ENCODE measurements at regions not wholly inside any gene's neighbourhood (a gene's known extent, or its start where the extent isn't known, plus 50 kb on each side); places are given as distances from the start of the nearest gene placed in this dataset.
A peak's percentile ranks its signal among the peaks of the same experiment; 100 is the strongest.
"Not testable (repeated sequence)": the region's sequence is repeated elsewhere in the genome, so short reads cannot be mapped to it uniquely, and the experiment has no call there.

GRCh38 chr15:66968806-66969596 is 96.4 kb upstream of the SMAD3 start:
- DNase-seq (ENCODE audit: low spot score, unreplicated experiment), result no peak
- Mint-ChIP-seq H3K4me3 (ENCODE audit: low read depth) (no peak overlapping the region), H3K4me1 (ENCODE audit: low read depth) (no peaks in the 10 kb centered on the region)

DNA sequence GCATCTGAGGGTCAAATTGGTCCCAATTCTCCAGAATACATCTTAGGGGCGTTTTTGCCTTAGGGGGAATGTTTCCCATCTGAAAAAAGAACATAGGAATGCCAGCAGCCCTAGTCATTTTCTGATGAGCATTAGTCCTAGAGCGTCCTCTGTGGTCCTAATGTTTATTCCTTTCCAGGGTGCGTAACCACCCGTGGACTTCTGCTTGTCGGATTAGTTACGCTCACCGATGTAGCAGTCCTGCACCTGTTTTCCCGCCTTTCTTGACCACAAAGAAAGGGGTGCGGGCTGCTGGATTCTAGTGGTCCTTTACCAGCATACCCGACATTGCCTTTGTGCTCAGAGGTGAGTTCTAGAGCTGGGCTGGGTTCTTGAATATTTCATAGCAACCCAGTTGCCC is 91.3 kb upstream of the SMAD3 start:
- peaks cover 14% of the 10 kb centered on the region for H3K4me1 Mint-ChIP-seq (ENCODE audit: low read depth)
- DNase-seq (ENCODE audit: low spot score, unreplicated experiment); H3K4me3 Mint-ChIP-seq (ENCODE audit: low read depth); H3K27me3 Mint-ChIP-seq; H3K27ac Mint-ChIP-seq; H3K9me3 Mint-ChIP-seq (ENCODE audit: low read depth); H3K36me3 Mint-ChIP-seq (ENCODE audit: insufficient read depth): not testable (repeated sequence)

More at GRCh38 chr15:66968806-66969596, 96.4 kb upstream of the SMAD3 start:
- Mint-ChIP-seq H3K9me3 (ENCODE audit: low read depth) (no peaks in the 10 kb centered on the region), H3K36me3 (ENCODE audit: insufficient read depth) (no peaks in the 10 kb centered on the region), H3K27ac (no peak overlapping the region), H3K27me3 (no peaks in the 10 kb centered on the region)
- TF ChIP-seq, protein P1, sequence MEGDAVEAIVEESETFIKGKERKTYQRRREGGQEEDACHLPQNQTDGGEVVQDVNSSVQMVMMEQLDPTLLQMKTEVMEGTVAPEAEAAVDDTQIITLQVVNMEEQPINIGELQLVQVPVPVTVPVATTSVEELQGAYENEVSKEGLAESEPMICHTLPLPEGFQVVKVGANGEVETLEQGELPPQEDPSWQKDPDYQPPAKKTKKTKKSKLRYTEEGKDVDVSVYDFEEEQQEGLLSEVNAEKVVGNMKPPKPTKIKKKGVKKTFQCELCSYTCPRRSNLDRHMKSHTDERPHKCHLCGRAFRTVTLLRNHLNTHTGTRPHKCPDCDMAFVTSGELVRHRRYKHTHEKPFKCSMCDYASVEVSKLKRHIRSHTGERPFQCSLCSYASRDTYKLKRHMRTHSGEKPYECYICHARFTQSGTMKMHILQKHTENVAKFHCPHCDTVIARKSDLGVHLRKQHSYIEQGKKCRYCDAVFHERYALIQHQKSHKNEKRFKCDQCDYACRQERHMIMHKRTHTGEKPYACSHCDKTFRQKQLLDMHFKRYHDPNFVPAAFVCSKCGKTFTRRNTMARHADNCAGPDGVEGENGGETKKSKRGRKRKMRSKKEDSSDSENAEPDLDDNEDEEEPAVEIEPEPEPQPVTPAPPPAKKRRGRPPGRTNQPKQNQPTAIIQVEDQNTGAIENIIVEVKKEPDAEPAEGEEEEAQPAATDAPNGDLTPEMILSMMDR (IDR thresholded peaks at IDR 0.05; ENCODE audit: unreplicated experiment), result no peak

DNA sequence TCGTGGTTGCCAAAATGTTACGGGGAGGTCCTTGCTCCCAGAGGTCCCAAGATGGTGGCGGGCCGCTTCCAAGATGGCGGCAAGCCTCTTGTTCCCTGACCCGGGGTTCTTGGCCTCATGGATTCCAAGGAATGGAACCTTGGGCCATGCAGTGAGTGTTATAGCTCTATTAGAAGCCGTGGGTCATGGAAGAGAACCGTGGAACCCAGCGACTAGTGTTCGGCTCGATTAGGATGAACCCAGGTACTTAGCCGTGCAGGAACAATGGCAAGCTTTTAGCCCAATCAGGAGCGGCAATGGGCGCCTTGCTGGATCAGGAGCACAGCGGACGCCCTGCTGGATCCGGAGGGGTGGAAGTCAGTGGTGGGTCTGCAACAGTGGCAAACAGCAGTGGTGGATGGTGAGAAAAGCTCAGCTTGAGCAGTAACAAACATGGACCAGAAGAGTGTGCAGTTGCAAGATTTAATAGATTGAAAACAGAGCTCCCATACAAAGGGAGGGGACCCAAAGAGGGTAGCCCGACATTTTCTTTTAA is 89.2 kb upstream of the SMAD3 start:
- H3K36me3 Mint-ChIP-seq (ENCODE audit: insufficient read depth); H3K9me3 Mint-ChIP-seq (ENCODE audit: low read depth); H3K27me3 Mint-ChIP-seq; H3K4me3 Mint-ChIP-seq (ENCODE audit: low read depth); DNase-seq (ENCODE audit: low spot score, unreplicated experiment); H3K27ac Mint-ChIP-seq: not testable (repeated sequence)
- peaks cover 14% of the 10 kb centered on the region for H3K4me1 Mint-ChIP-seq (ENCODE audit: low read depth)

- H3K9me3 Mint-ChIP-seq (ENCODE audit: low read depth); H3K36me3 Mint-ChIP-seq (ENCODE audit: insufficient read depth): not testable (repeated sequence)
Measured at GRCh38 chr15:66980326-66980725, 85.1 kb upstream of the SMAD3 start.

GRCh38 chr15:66981771-66982170 is 83.6 kb upstream of the SMAD3 start:
- H3K4me1 Mint-ChIP-seq (ENCODE audit: low read depth), result peaks cover 1% of the 10 kb centered on the region
- H3K36me3 Mint-ChIP-seq (ENCODE audit: insufficient read depth), result no peaks in the 10 kb centered on the region

More at GRCh38 chr15:66980326-66980725, 85.1 kb upstream of the SMAD3 start:
- not testable (repeated sequence) for H3K4me3 Mint-ChIP-seq (ENCODE audit: low read depth); H3K27me3 Mint-ChIP-seq; H3K4me1 Mint-ChIP-seq (ENCODE audit: low read depth); DNase-seq (ENCODE audit: low spot score, unreplicated experiment)
- H3K27ac Mint-ChIP-seq, result peak overlapping the region; percentile 34

DNA sequence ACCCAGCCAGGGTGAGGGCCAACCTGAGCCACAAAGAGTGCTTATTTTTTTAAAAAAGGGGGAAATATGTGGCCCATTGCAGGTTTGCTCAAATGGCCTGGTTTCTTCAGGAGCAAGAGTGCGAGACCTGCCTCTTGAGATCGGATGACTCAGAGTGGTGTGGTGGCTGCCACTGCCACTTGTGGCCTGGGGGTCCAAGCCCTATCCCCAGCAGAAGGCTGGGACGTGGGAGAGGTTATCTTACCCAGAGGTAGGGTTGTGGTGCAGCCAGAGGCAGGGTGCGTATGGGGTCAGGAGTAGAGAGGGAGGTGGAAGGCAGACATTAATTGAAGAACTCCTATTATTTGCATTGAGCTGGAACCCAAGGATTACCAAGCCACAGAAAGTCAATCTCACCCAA is 83.2 kb upstream of the SMAD3 start:
- DNase-seq (ENCODE audit: low spot score, unreplicated experiment), result no peak
- Mint-ChIP-seq H3K27me3 (peaks cover 13% of the 10 kb centered on the region), H3K27ac (no peak overlapping the region), H3K9me3 (ENCODE audit: low read depth) (peaks cover 3% of the 10 kb centered on the region), H3K4me3 (ENCODE audit: low read depth) (no peak overlapping the region), H3K4me1 (ENCODE audit: low read depth) (no peaks in the 10 kb centered on the region), H3K36me3 (ENCODE audit: insufficient read depth) (no peaks in the 10 kb centered on the region)
- TF ChIP-seq, protein P1 (IDR thresholded peaks at IDR 0.05; ENCODE audit: unreplicated experiment), result no peak

More at GRCh38 chr15:66981771-66982170, 83.6 kb upstream of the SMAD3 start:
- H3K4me3 Mint-ChIP-seq (ENCODE audit: low read depth), result no peak overlapping the region
- peaks cover 3% of the 10 kb centered on the region for H3K9me3 Mint-ChIP-seq (ENCODE audit: low read depth)
- DNase-seq (ENCODE audit: low spot score, unreplicated experiment), result no peak
- TF ChIP-seq, protein P1 (IDR thresholded peaks at IDR 0.05; ENCODE audit: unreplicated experiment), result no peak
- H3K27me3 Mint-ChIP-seq, result peaks cover 13% of the 10 kb centered on the region
- H3K27ac Mint-ChIP-seq, result no peak overlapping the region

GRCh38 chr15:66982816-66983215 is 82.6 kb upstream of the SMAD3 start:
- no peak for DNase-seq (ENCODE audit: low spot score, unreplicated experiment)
- Mint-ChIP-seq H3K27ac (no peak overlapping the region), H3K4me3 (ENCODE audit: low read depth) (no peak overlapping the region), H3K9me3 (ENCODE audit: low read depth) (peaks cover 3% of the 10 kb centered on the region), H3K27me3 (peaks cover 13% of the 10 kb centered on the region), H3K36me3 (ENCODE audit: insufficient read depth) (no peaks in the 10 kb centered on the region), H3K4me1 (ENCODE audit: low read depth) (no peaks in the 10 kb centered on the region)
- TF ChIP-seq, protein P1 (IDR thresholded peaks at IDR 0.05; ENCODE audit: unreplicated experiment), result no peak

Data from progenitor cell of endocrine pancreas (in vitro differentiated cells).